HepG2 (cell line): ENCODE measurements at regions not wholly inside any gene's neighbourhood (a gene's known extent, or its start where the extent isn't known, plus 50 kb on each side); places are given as distances from the start of the nearest gene placed in this dataset.
"Not testable (repeated sequence)": the region's sequence is repeated elsewhere in the genome, so short reads cannot be mapped to it uniquely, and the experiment has no call there.

ENCODE experiments used
- CTCF ChIP-seq: sonication (generic); formaldehyde crosslinking; IDR thresholded peaks from 2 replicates; pipeline ENCODE4 v1.5.0; 2020; ENCODE audit warnings: mild to moderate bottlenecking, missing genetic modification reagents, moderate library complexity
- EP300 ChIP-seq, 3 experiments: sonication (generic) in 1 of 3; formaldehyde crosslinking in 1 of 3; IDR thresholded peaks; 2 replicates each; pipeline versions ENCODE4 v1.5.1 to v1.6.1; 2011 to 2020; ENCODE audit warnings: low read depth in 2 of 3, low read length in 2 of 3, borderline replicate concordance in 1 of 3, improper control_type of control experiment in 1 of 3, mild to moderate bottlenecking in 1 of 3, missing genetic modification reagents in 1 of 3, moderate library complexity in 1 of 3
- MXD1 ChIP-seq: sonication (generic); formaldehyde crosslinking; IDR thresholded peaks from 2 replicates; pipeline ENCODE4 v1.4.0; 2020; ENCODE audit warnings: mild to moderate bottlenecking, missing genetic modification reagents
- NR2C2 ChIP-seq: sonication (generic); formaldehyde crosslinking; IDR thresholded peaks from 2 replicates; pipeline ENCODE4 v1.4.0; 2020; ENCODE audit warnings: missing genetic modification reagents, mild to moderate bottlenecking, moderate library complexity, borderline replicate concordance
- POLR2A ChIP-seq, 2 experiments: IDR thresholded peaks; 2 replicates each; pipeline ENCODE4 v1.6.1; 2011; ENCODE audit warnings: low read depth in 2 of 2, low read length in 2 of 2, mild to moderate bottlenecking in 1 of 2, moderate library complexity in 1 of 2; ENCODE audit not compliant: insufficient read depth in 1 of 2
- RAD21 ChIP-seq: fragments of 450-650 bp; formaldehyde crosslinking; IDR thresholded peaks from 2 replicates; pipeline ENCODE4 v1.5.0; 2020; ENCODE audit warnings: mild to moderate bottlenecking
- ZNF773 ChIP-seq: sonication (generic); formaldehyde crosslinking; IDR thresholded peaks from 2 replicates; pipeline ENCODE4 v1.4.0; 2020; ENCODE audit warnings: missing genetic modification reagents, borderline replicate concordance
- TF ChIP-seq, protein P1 (sequence below): sonication (generic); formaldehyde crosslinking; IDR thresholded peaks from 2 replicates; pipeline ENCODE4 v1.4.0; 2020; ENCODE audit warnings: missing genetic modification reagents
- TF ChIP-seq, protein P2 (sequence below): sonication (generic); formaldehyde crosslinking; IDR thresholded peaks from 2 replicates; pipeline ENCODE4 v1.5.0; 2020; ENCODE audit warnings: missing genetic modification reagents, mild to moderate bottlenecking, borderline replicate concordance
- TF ChIP-seq, protein P3 (sequence below): sonication (generic); formaldehyde crosslinking; IDR thresholded peaks from 2 replicates; pipeline ENCODE4 v1.4.0; 2020; ENCODE audit warnings: missing genetic modification reagents

GRCh38 chr2:155472018-155472417 lies 773.5 kb downstream of the KCNJ3 start:
- TF ChIP-seq POLR2A (IDR thresholded peaks at IDR 0.05; ENCODE audit: insufficient read depth in 1 of 2, low read depth in 2 of 2, low read length in 2 of 2); ZNF773 (CRISPR knock-in tag); MXD1 (CRISPR knock-in tag); CTCF; EP300 (IDR thresholded peaks at IDR 0.05; ENCODE audit: low read depth in 2 of 2, low read length in 2 of 2); EP300 (CRISPR knock-in tag; IDR thresholded peaks at IDR 0.05; ENCODE audit: borderline replicate concordance); NR2C2 (CRISPR knock-in tag); RAD21 (CRISPR knock-in tag): not testable (repeated sequence)
- TF ChIP-seq, protein P1, sequence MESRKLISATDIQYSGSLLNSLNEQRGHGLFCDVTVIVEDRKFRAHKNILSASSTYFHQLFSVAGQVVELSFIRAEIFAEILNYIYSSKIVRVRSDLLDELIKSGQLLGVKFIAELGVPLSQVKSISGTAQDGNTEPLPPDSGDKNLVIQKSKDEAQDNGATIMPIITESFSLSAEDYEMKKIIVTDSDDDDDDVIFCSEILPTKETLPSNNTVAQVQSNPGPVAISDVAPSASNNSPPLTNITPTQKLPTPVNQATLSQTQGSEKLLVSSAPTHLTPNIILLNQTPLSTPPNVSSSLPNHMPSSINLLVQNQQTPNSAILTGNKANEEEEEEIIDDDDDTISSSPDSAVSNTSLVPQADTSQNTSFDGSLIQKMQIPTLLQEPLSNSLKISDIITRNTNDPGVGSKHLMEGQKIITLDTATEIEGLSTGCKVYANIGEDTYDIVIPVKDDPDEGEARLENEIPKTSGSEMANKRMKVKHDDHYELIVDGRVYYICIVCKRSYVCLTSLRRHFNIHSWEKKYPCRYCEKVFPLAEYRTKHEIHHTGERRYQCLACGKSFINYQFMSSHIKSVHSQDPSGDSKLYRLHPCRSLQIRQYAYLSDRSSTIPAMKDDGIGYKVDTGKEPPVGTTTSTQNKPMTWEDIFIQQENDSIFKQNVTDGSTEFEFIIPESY (CRISPR knock-in tag): not testable (repeated sequence)
- TF ChIP-seq, protein P2, sequence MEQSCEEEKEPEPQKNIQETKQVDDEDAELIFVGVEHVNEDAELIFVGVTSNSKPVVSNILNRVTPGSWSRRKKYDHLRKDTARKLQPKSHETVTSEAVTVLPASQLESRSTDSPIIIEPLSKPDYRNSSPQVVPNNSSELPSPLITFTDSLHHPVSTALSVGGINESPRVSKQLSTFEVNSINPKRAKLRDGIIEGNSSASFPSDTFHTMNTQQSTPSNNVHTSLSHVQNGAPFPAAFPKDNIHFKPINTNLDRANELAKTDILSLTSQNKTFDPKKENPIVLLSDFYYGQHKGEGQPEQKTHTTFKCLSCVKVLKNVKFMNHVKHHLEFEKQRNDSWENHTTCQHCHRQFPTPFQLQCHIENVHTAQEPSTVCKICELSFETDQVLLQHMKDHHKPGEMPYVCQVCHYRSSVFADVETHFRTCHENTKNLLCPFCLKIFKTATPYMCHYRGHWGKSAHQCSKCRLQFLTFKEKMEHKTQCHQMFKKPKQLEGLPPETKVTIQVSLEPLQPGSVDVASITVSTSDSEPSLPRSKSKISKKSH: not testable (repeated sequence)
- TF ChIP-seq, protein P3, sequence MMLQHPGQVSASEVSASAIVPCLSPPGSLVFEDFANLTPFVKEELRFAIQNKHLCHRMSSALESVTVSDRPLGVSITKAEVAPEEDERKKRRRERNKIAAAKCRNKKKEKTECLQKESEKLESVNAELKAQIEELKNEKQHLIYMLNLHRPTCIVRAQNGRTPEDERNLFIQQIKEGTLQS: not testable (repeated sequence)
